ENCODE measurements at regions not wholly inside any gene's neighbourhood (a gene's known extent, or its start where the extent isn't known, plus 50 kb on each side); places are given as distances from the start of the nearest gene placed in this dataset.

GRCh38 chr5:4520559-4520958 lies 619.6 kb upstream of the ADAMTS16 start:
- H3K23me2 ChIP-seq (ENCODE audit: insufficient read length, low read depth, low read length, poor library complexity, severe bottlenecking) = no peaks in the 10 kb centered on the region
- Mint-ChIP-seq H3K9me3 (no peaks in the 10 kb centered on the region), H3K36me3 (ENCODE audit: insufficient read depth in 1 of 3, low read depth in 3 of 3) (no peaks in the 10 kb centered on the region), H3K4me1 (peaks cover 9 to 14% of the 10 kb centered on the region in 2 experiments), H3K27me3 (ENCODE audit: low read depth) (0 out of 2 replicates have a peak, but pooled peaks cover 1% of the 10 kb centered on the region), H3K27ac (no peak overlapping the region), H3K4me3 (no peak overlapping the region)
- H2BK5ac ChIP-seq (ENCODE audit: insufficient read length, low read length) = no peak overlapping the region
- DNase-seq = no peak
- no peak overlapping the region for H3K27ac ChIP-seq (ENCODE audit: insufficient read length, low read depth, low read length)
- no peak overlapping the region for H2AK5ac ChIP-seq (ENCODE audit: insufficient read length, low read length)
- no peak overlapping the region for H2AFZ ChIP-seq (ENCODE audit: low read length)
- H3K9ac ChIP-seq (ENCODE audit: extremely low read depth, insufficient read length, low read length) = no peak overlapping the region
- H4K8ac ChIP-seq (replicated peaks; ENCODE audit: insufficient read length, low read depth, low read length) = no peak overlapping the region
- no peaks in the 10 kb centered on the region for H3K4me1 ChIP-seq (ENCODE audit: insufficient read depth, low read length)
- no peaks in the 10 kb centered on the region for H3K79me1 ChIP-seq (ENCODE audit: insufficient read depth, low read depth, low read length, poor library complexity, severe bottlenecking)
- no peaks in the 10 kb centered on the region for H3K27me3 ChIP-seq (ENCODE audit: insufficient read depth, low read length)
- H4K5ac ChIP-seq (ENCODE audit: insufficient read length, low read depth, low read length) = no peak overlapping the region
- no peak overlapping the region for H2BK120ac ChIP-seq (ENCODE audit: low read depth, low read length, poor library complexity, severe bottlenecking)
- no peak overlapping the region for H2BK15ac ChIP-seq (ENCODE audit: low read depth, low read length)
- WGBS (ENCODE audit: extremely low coverage, insufficient read length, low lambda C conversion rate) = no CpG with 5 or more reads among the region's 1 CpG
- TF ChIP-seq CTCF (conservative IDR thresholded peaks at IDR 0.05) = no peak
- H4K91ac ChIP-seq (ENCODE audit: insufficient read length, low read depth, low read length) = no peak overlapping the region
- no peak overlapping the region for H3K18ac ChIP-seq (ENCODE audit: insufficient read length, low read depth, low read length)
- H2BK20ac ChIP-seq (ENCODE audit: low read depth, low read length, poor library complexity, severe bottlenecking) = no peak overlapping the region
- no peak overlapping the region for H3K4ac ChIP-seq (ENCODE audit: low read depth, low read length)
- H2BK12ac ChIP-seq (ENCODE audit: insufficient read length, low read depth, low read length) = no peak overlapping the region
- no peak overlapping the region for H3T11ph ChIP-seq (ENCODE audit: low read length)
- H3K9me3 ChIP-seq (ENCODE audit: control insufficient read depth, low read depth, low read length) = no peaks in the 10 kb centered on the region
- no peak overlapping the region for H3K14ac ChIP-seq (ENCODE audit: insufficient read depth, low read length)
- no peaks in the 10 kb centered on the region for H3K79me2 ChIP-seq (ENCODE audit: insufficient read depth, low read length)
- H3K56ac ChIP-seq (ENCODE audit: insufficient read length, low read depth, low read length) = no peak overlapping the region
- no peak overlapping the region for H3K4me2 ChIP-seq (ENCODE audit: insufficient read depth, insufficient read length, low read length)
- H3K23ac ChIP-seq (ENCODE audit: insufficient read length, low read depth, low read length) = no peak overlapping the region
- no peaks in the 10 kb centered on the region for H4K20me1 ChIP-seq (ENCODE audit: control insufficient read depth, insufficient read depth, insufficient read length)

All from H9 (cell line).